Osteocyte (in vitro differentiated cells): ENCODE measurements at regions not wholly inside any gene's neighbourhood (a gene's known extent, or its start where the extent isn't known, plus 50 kb on each side); places are given as distances from the start of the nearest gene placed in this dataset.

Experiments
- DNase-seq: peaks from one replicate; pipeline ENCODE4 v3.0.0; 2021; ENCODE audit warnings: mixed read lengths; ENCODE audit not compliant: unreplicated experiment; ENCODE audit errors: extremely low spot score
- H3K27ac Mint-ChIP-seq: one replicate; pipeline ENCODE4 v1.8.0; 2021; ENCODE audit warnings: mild to moderate bottlenecking, mixed read lengths; ENCODE audit not compliant: unreplicated experiment
- H3K27me3 Mint-ChIP-seq: one replicate; pipeline ENCODE4 v1.8.0; 2021; ENCODE audit warnings: mixed read lengths; ENCODE audit not compliant: unreplicated experiment
- H3K36me3 Mint-ChIP-seq: one replicate; pipeline ENCODE4 v1.8.0; 2021; ENCODE audit warnings: mixed read lengths; ENCODE audit not compliant: unreplicated experiment
- H3K4me1 Mint-ChIP-seq: one replicate; pipeline ENCODE4 v1.8.0; 2021; ENCODE audit warnings: mixed read lengths; ENCODE audit not compliant: unreplicated experiment
- H3K4me3 Mint-ChIP-seq: one replicate; pipeline ENCODE4 v1.8.0; 2021; ENCODE audit warnings: mild to moderate bottlenecking, moderate library complexity, mixed read lengths; ENCODE audit not compliant: unreplicated experiment
- H3K9me3 Mint-ChIP-seq: one replicate; pipeline ENCODE4 v1.8.0; 2021; ENCODE audit warnings: mixed read lengths; ENCODE audit not compliant: unreplicated experiment
- TF ChIP-seq, protein P1 (sequence below): fragments of 200-600 bp; sonication (generic); IDR thresholded peaks from 2 replicates; pipeline ENCODE4 v1.5.0; 2021; ENCODE audit warnings: antibody characterized with exemption, mild to moderate bottlenecking, moderate library complexity

- Mint-ChIP-seq H3K36me3 (no peaks in the 10 kb centered on the region), H3K4me1 (peaks cover 3% of the 10 kb centered on the region), H3K27me3 (no peaks in the 10 kb centered on the region), H3K4me3 (no peak overlapping the region), H3K27ac (no peak overlapping the region), H3K9me3 (no peaks in the 10 kb centered on the region)
- no peak for DNase-seq
- TF ChIP-seq, protein P1, sequence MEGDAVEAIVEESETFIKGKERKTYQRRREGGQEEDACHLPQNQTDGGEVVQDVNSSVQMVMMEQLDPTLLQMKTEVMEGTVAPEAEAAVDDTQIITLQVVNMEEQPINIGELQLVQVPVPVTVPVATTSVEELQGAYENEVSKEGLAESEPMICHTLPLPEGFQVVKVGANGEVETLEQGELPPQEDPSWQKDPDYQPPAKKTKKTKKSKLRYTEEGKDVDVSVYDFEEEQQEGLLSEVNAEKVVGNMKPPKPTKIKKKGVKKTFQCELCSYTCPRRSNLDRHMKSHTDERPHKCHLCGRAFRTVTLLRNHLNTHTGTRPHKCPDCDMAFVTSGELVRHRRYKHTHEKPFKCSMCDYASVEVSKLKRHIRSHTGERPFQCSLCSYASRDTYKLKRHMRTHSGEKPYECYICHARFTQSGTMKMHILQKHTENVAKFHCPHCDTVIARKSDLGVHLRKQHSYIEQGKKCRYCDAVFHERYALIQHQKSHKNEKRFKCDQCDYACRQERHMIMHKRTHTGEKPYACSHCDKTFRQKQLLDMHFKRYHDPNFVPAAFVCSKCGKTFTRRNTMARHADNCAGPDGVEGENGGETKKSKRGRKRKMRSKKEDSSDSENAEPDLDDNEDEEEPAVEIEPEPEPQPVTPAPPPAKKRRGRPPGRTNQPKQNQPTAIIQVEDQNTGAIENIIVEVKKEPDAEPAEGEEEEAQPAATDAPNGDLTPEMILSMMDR: no peak
Measured at GRCh38 chr12:83622205-83622604, 935.5 kb downstream of the TMTC2 start.

DNA sequence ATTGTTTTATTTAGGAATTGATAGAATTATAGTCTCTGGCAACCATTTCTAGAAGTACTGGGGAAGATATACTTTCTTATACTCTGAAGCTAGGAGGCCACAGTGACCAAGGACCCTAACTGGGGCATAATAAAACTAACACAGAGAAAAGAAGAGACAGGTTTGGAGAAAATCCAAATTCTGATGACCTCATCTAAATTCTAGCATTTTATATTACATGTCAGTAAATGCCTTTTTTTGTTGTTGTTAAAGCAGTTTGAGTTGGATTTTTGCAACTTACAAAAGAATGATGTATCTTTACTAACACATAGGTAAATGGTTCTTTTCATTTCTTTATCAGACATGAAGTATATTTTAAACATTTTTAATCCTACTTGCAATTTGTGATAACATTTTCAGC is 933.3 kb downstream of the TMTC2 start:
- H3K27ac Mint-ChIP-seq: no peak overlapping the region
- no peak for DNase-seq
- no peaks in the 10 kb centered on the region for H3K27me3 Mint-ChIP-seq
- TF ChIP-seq, protein P1: no peak
- no peaks in the 10 kb centered on the region for H3K36me3 Mint-ChIP-seq
- no peak overlapping the region for H3K4me3 Mint-ChIP-seq
- peaks cover 3% of the 10 kb centered on the region for H3K4me1 Mint-ChIP-seq
- H3K9me3 Mint-ChIP-seq: peaks cover 8% of the 10 kb centered on the region

DNA sequence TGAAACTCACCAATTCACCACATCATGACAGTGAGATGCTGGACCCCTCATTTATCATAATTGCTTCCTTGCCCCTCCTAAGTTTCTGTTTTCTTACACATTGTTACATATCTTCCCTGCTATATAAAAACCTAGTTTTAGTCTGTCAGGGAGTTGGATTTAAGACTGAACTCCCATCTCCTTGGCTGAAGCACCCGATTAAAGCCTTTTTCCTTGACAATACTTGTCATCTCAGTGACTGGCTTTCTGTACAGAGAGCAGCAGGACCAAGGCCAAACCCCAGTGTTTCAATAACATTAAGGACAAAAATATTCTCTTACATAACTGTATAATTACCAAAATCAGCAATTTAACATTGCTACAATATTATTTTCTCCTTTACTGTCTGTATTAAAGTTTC is 928.4 kb downstream of the TMTC2 start:
- H3K4me3 Mint-ChIP-seq: no peak overlapping the region
- no peak overlapping the region for H3K27ac Mint-ChIP-seq
- H3K4me1 Mint-ChIP-seq: no peaks in the 10 kb centered on the region
- H3K27me3 Mint-ChIP-seq: no peaks in the 10 kb centered on the region
- H3K36me3 Mint-ChIP-seq: no peaks in the 10 kb centered on the region
- DNase-seq: no peak
- peaks cover 20% of the 10 kb centered on the region for H3K9me3 Mint-ChIP-seq
- TF ChIP-seq, protein P1: no peak

DNA sequence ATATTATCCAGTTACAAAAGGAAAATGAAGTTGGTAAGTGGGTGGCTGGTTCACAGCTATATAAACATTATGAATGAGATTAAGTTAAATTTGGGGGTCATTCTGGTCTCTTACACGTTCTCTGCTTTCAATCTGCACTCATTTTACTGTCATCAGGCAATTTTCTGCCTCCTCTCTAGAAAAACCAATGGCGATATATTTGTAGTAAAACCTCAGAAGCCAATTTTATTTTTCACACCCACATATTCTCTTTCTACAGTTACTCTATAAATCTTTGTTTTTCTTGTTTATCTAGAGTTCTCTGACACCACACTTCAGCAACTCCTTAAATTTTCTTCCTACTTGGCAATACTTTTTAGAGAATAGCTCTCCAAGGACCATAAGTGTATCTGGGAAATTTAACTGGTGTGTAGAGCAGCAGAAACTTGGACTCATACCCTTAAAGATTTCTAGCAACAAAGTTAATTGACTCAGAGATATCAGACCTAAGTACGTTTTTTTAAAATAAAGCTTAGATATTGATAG is 926.9 kb downstream of the TMTC2 start:
- TF ChIP-seq, protein P1: no peak
- no peaks in the 10 kb centered on the region for H3K4me1 Mint-ChIP-seq
- no peaks in the 10 kb centered on the region for H3K27me3 Mint-ChIP-seq
- no peak overlapping the region for H3K4me3 Mint-ChIP-seq
- DNase-seq: no peak
- H3K27ac Mint-ChIP-seq: no peak overlapping the region
- H3K9me3 Mint-ChIP-seq: peaks cover 20% of the 10 kb centered on the region
- no peaks in the 10 kb centered on the region for H3K36me3 Mint-ChIP-seq

GRCh38 chr12:83603106-83603505 is 916.4 kb downstream of the TMTC2 start:
- H3K9me3 Mint-ChIP-seq: peaks cover 51% of the 10 kb centered on the region

More at GRCh38 chr12:83603106-83603505, 916.4 kb downstream of the TMTC2 start:
- H3K4me3 Mint-ChIP-seq: no peak overlapping the region
- DNase-seq: no peak
- no peaks in the 10 kb centered on the region for H3K27me3 Mint-ChIP-seq
- no peaks in the 10 kb centered on the region for H3K4me1 Mint-ChIP-seq
- TF ChIP-seq, protein P1: no peak
- no peak overlapping the region for H3K27ac Mint-ChIP-seq
- H3K36me3 Mint-ChIP-seq: no peaks in the 10 kb centered on the region
